Keratinocyte (primary cell): ENCODE measurements at regions not wholly inside any gene's neighbourhood (a gene's known extent, or its start where the extent isn't known, plus 50 kb on each side); places are given as distances from the start of the nearest gene placed in this dataset.

ENCODE experiments used
- DNase-seq: peaks from one replicate; pipeline ENCODE4 v3.0.0-alpha.2; 2011; ENCODE audit warnings: low read depth, missing footprints, low spot score
- FAIRE-seq: peaks from 2 replicates; lab custom pipeline; 2011; peaks lifted over from hg19 to GRCh38; lab: Jason Lieb, UNC
- H2AFZ ChIP-seq: 2 replicates; pipeline ENCODE4 v1.6.0; 2012; ENCODE audit warnings: low read length, control low read depth, inconsistent platforms; ENCODE audit not compliant: control insufficient read depth
- H3K27ac ChIP-seq: 2 replicates; pipeline ENCODE4 v1.5.1; 2011; ENCODE audit warnings: low read length; ENCODE audit not compliant: control insufficient read depth, insufficient read depth
- H3K27me3 ChIP-seq: 3 replicates; pipeline ENCODE4 v1.6.0; 2011; ENCODE audit warnings: low read length; ENCODE audit not compliant: control insufficient read depth, insufficient read depth; ENCODE audit errors: extremely low read depth
- H3K36me3 ChIP-seq, 2 experiments: 2 replicates in 1 of 2; 3 replicates in 1 of 2; pipeline ENCODE4 v1.5.1; 2011; ENCODE audit warnings: low read length in 2 of 2, mild to moderate bottlenecking in 1 of 2; ENCODE audit not compliant: control insufficient read depth in 2 of 2, insufficient read depth in 2 of 2; ENCODE audit errors: extremely low read depth in 1 of 2
- H3K4me1 ChIP-seq: 3 replicates; pipeline ENCODE4 v1.5.1; 2011; ENCODE audit warnings: low read length; ENCODE audit not compliant: control insufficient read depth, insufficient read depth; ENCODE audit errors: extremely low read depth
- H3K4me2 ChIP-seq: 3 replicates; pipeline ENCODE4 v1.6.0; 2011; ENCODE audit warnings: low read depth, low read length; ENCODE audit not compliant: control insufficient read depth, insufficient read depth; ENCODE audit errors: extremely low read depth
- H3K4me3 ChIP-seq, 3 experiments: fragments of 200-600 bp in 1 of 3; sonication (generic) in 1 of 3; 2 replicates in 2 of 3; 3 replicates in 1 of 3; pipeline ENCODE4 v1.5.1; 2011 to 2016; ENCODE audit warnings: low read length in 3 of 3, mild to moderate bottlenecking in 3 of 3, control low read depth in 2 of 3, inconsistent platforms in 1 of 3, low read depth in 1 of 3, mixed read lengths in 1 of 3, mixed run types in 1 of 3, moderate library complexity in 1 of 3; ENCODE audit not compliant: control insufficient read depth in 2 of 3, insufficient read depth in 2 of 3; ENCODE audit errors: extremely low read depth in 1 of 3
- H3K79me2 ChIP-seq: 2 replicates; pipeline ENCODE4 v1.6.0; 2012; ENCODE audit warnings: low read length; ENCODE audit not compliant: control insufficient read depth, insufficient read depth
- H3K9ac ChIP-seq: 3 replicates; pipeline ENCODE4 v1.6.0; 2011; ENCODE audit warnings: low read length; ENCODE audit not compliant: control insufficient read depth, insufficient read depth; ENCODE audit errors: extremely low read depth
- H3K9me1 ChIP-seq: 3 replicates; pipeline ENCODE4 v1.6.0; 2011; ENCODE audit warnings: low read length; ENCODE audit not compliant: control insufficient read depth, insufficient read depth; ENCODE audit errors: extremely low read depth
- H3K9me3 ChIP-seq: 2 replicates; pipeline ENCODE4 v1.5.1; 2012; ENCODE audit warnings: low read depth, low read length; ENCODE audit not compliant: control insufficient read depth
- H4K20me1 ChIP-seq: 3 replicates; pipeline ENCODE4 v1.6.0; 2011; ENCODE audit warnings: low read length; ENCODE audit not compliant: control insufficient read depth, insufficient read depth; ENCODE audit errors: extremely low read depth
- EZH2 ChIP-seq: IDR thresholded peaks from one replicate; pipeline ENCODE4 v1.6.1; 2012; ENCODE audit warnings: inconsistent platforms, mild to moderate bottlenecking, low read length, moderate library complexity
- dilution Hi-C: fragments of 300-500 bp; cut with MboI; formaldehyde crosslinking; loops from one replicate; pipeline ENCODE4 v1.7.0; 2020; ENCODE audit warnings: low sequenced_read_pairs; ENCODE audit not compliant: extremely low pct_ligation_motif_present
- TF ChIP-seq, protein P1 (sequence below), 3 experiments: IDR thresholded peaks in 1 of 3; conservative IDR thresholded peaks in 1 of 3; optimal IDR thresholded peaks in 1 of 3; 2 replicates in 2 of 3; 3 replicates in 1 of 3; pipeline versions ENCODE3 to v1.5.1; 2011; ENCODE audit warnings: low read length in 3 of 3, mild to moderate bottlenecking in 3 of 3, moderate library complexity in 2 of 3, control low read depth in 1 of 3, inconsistent platforms in 1 of 3; ENCODE audit not compliant: insufficient read depth in 2 of 3; ENCODE audit errors: extremely low read depth in 1 of 3

GRCh38 chr2:168316073-168316440 is 68.7 kb upstream of the STK39 start:
- DNase-seq = no peak
- Histone ChIP-seq H3K4me1 (no peaks in the 10 kb centered on the region), H3K4me3 (no peak overlapping the region)

GRCh38 chr2:168317282-168317681 is 69.9 kb upstream of the STK39 start:
- Histone ChIP-seq H3K9ac (no peak overlapping the region), H3K4me1 (no peaks in the 10 kb centered on the region), H3K4me2 (no peak overlapping the region), H3K27me3 (no peaks in the 10 kb centered on the region), H3K9me3 (no peaks in the 10 kb centered on the region), H3K4me3 (no peak overlapping the region), H2AFZ (no peak overlapping the region), H3K36me3 (no peaks in the 10 kb centered on the region), H3K9me1 (no peaks in the 10 kb centered on the region), H4K20me1 (no peaks in the 10 kb centered on the region), H3K27ac (no peak overlapping the region), H3K79me2 (no peaks in the 10 kb centered on the region)
- DNase-seq (no peak), FAIRE-seq (no peak)
- TF ChIP-seq, protein P1, sequence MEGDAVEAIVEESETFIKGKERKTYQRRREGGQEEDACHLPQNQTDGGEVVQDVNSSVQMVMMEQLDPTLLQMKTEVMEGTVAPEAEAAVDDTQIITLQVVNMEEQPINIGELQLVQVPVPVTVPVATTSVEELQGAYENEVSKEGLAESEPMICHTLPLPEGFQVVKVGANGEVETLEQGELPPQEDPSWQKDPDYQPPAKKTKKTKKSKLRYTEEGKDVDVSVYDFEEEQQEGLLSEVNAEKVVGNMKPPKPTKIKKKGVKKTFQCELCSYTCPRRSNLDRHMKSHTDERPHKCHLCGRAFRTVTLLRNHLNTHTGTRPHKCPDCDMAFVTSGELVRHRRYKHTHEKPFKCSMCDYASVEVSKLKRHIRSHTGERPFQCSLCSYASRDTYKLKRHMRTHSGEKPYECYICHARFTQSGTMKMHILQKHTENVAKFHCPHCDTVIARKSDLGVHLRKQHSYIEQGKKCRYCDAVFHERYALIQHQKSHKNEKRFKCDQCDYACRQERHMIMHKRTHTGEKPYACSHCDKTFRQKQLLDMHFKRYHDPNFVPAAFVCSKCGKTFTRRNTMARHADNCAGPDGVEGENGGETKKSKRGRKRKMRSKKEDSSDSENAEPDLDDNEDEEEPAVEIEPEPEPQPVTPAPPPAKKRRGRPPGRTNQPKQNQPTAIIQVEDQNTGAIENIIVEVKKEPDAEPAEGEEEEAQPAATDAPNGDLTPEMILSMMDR (optimal IDR thresholded peaks at IDR 0.05 in 1 of 3, IDR thresholded peaks at IDR 0.05 in 1 of 3, conservative IDR thresholded peaks at IDR 0.05 in 1 of 3; ENCODE audit: extremely low read depth in 1 of 3, insufficient read depth in 2 of 3, low read length in 3 of 3) = no peak
- TF ChIP-seq EZH2 = no peak
- dilution Hi-C loops = no loop called here

More at GRCh38 chr2:168316073-168316440, 68.7 kb upstream of the STK39 start:
- dilution Hi-C loops = no loop called here
- Histone ChIP-seq H3K27ac (no peak overlapping the region), H3K79me2 (no peaks in the 10 kb centered on the region), H3K36me3 (no peaks in the 10 kb centered on the region), H3K9me1 (no peaks in the 10 kb centered on the region), H2AFZ (no peak overlapping the region), H4K20me1 (no peaks in the 10 kb centered on the region), H3K9ac (no peak overlapping the region), H3K27me3 (no peaks in the 10 kb centered on the region), H3K9me3 (no peaks in the 10 kb centered on the region), H3K4me2 (no peak overlapping the region)
- TF ChIP-seq, protein P1 (optimal IDR thresholded peaks at IDR 0.05 in 1 of 3, IDR thresholded peaks at IDR 0.05 in 1 of 3, conservative IDR thresholded peaks at IDR 0.05 in 1 of 3; ENCODE audit: extremely low read depth in 1 of 3, insufficient read depth in 2 of 3, low read length in 3 of 3) = no peak
- no peak for TF ChIP-seq EZH2
- no peak for FAIRE-seq
